SKM-1 treated with dmso at 0.1 percent for 144 hours (cell line): ENCODE measurements at regions not wholly inside any gene's neighbourhood (a gene's known extent, or its start where the extent isn't known, plus 50 kb on each side); places are given as distances from the start of the nearest gene placed in this dataset.

Experiments used
- DNase-seq: peaks from one replicate; lab custom pipeline; 2025; ENCODE audit not compliant: unreplicated experiment; lab: John Stamatoyannopoulos, UW

GRCh38 chr16:51085271-51085670, 65.8 kb downstream of the SALL1 start:
- DNase-seq = no peak

DNA sequence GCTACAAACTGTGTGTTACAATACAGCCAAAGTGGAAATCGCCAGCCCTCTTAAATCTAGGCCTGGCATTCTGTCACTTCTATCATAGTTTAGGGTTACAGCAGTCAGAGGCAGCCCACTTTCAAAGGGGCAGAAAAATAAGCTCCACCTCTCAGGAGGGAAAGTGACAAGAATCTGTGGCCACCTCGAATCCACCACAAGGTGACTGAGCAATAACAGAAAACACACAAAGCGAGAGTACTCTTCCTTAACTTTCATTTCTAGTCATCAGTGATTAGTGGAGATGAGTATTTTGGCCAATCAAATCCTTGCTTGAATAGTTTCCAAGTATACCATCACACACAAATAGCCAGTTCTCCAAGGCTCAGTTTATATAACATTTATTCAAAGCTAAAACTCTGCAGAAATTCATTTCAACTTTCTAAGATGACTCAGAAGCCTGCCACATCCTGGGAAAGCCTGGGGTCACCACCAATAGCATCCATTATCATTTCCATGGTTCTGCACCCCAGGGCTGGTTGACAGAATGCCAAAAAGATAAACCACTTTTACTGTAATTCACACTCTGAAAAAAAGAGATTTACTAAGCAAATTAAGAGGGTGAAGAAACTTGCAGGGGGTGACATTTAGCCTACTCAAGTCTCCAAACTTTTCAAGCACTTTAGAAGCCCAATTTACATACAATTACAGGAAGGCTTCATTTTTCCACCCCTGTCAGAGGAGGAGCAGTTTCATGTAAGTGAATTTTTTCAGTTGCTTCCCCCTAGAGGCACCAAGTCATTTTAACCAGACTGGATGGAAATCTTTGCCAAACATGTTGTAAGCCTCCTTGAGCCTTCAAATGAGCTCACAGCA, 66.8 kb downstream of the SALL1 start:
- no peak for DNase-seq

- DNase-seq = no peak
Measured at GRCh38 chr16:51072591-51072990, 78.5 kb downstream of the SALL1 start.

DNA sequence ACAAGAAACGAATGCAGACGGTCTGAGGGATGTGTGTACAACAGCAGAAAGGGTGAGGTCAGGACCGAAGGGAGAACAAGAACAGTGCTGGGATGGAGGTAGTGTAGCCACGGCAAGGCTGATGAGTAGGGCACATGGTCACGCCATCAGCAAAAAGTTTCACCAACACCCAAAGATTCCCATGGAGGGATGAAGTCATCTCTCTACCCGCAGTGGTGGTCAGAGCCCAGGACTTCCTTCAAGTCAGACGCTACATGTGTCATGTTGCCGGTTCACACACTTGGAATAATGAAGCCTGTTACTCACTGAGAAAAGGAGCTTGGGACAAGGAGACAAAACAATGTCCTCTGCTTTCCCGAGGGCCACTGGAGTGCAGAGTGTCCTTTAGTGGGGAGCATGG, 79.7 kb downstream of the SALL1 start:
- no peak for DNase-seq

- no peak for DNase-seq
Measured at GRCh38 chr16:51067352-51067751, 83.7 kb downstream of the SALL1 start.

DNA sequence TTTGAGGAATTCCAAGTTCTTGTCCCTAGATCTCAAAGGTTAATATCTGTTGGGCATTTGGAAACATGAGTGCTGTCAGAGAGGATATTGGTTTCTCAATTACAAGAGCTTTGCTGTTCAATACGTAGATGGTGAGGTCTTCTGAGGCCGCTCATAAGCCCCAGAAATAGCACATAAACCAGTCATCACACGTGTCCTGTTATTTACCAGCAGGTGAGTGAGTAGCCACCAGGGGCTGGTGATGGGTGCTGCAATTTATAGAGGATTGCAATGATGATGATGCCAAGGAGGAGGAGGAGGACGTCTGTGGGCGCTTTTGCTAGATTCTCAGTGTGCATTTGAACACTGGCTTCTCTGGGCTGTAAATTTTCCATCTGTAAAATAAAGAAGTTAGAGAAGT, 89.0 kb downstream of the SALL1 start:
- no peak for DNase-seq

- DNase-seq = no peak
Measured at GRCh38 chr16:51061328-51061727, 89.7 kb downstream of the SALL1 start.

DNA sequence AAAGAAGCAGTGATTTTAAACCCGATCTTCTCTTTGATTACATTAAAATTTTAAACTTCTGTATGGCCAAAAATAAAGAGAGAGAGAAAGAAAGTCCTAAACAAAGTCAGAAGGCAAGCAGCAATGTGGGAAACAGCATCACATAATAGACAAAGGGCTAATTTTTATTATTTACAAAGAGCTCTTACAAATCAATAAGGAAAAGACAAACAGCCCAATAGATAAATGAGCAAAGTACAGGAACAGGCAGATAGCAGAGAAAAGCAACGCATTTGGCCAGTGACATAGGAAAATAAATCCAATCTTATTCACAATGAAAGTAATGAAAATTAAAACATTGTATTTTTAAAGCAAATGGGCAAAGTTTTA, 93.1 kb downstream of the SALL1 start:
- DNase-seq = no peak

DNA sequence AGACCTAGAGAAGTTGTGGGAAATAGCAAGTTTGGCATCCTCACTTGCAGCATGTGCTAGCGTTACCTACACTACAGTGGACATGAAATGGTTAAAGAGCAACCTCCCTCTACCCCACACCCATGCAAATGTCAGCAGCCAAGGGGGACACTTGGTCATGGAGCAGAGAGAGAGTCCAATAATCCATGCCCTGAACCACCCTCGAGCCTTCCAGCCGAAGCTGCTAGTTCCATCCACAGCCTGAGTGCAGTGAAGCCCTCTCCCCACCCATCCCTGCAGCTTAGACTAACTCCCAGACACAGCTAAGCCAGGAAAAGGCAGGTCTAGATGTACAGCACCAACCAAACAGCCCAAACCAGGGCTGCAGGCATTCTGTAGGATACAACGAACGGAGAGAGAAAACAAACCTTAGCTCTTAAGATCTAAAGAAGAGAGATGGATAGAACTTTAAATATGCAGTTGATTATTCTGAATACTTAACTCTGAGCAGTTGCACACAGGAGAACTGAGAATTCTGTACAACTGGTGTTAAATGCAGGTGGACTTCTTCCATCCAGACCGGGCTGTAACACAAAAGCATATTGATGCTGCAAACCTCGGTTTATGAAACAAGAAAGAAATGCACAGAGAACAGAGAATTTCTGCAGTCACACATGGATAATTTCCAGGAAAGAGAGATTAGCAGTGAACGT, 93.8 kb downstream of the SALL1 start:
- no peak for DNase-seq

GRCh38 chr16:51056331-51056730, 94.7 kb downstream of the SALL1 start:
- no peak for DNase-seq

DNA sequence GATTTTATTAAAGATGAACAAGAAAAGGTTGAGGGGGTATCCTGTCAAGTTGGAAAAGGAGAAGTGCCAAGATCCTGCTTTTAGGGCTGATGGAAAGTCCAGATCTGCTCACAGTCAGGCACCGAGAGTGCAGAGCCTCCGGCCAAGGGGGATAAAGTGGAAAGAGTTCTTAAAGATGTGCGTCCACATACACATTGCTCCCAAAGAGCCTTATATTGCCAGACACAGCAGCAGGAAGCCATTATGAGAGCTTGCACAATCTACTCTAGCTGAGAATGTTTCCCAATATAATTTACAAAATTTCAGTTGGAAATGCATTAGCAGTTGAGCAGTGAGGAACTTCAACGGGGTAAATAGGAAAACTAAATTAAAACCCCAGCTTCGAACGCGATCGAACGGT, 95.6 kb downstream of the SALL1 start:
- peak; percentile 34 for DNase-seq

- no peak for DNase-seq
Measured at GRCh38 chr16:51053775-51054174, 97.3 kb downstream of the SALL1 start.

GRCh38 chr16:51051671-51052070, 99.4 kb downstream of the SALL1 start:
- DNase-seq = no peak

DNA sequence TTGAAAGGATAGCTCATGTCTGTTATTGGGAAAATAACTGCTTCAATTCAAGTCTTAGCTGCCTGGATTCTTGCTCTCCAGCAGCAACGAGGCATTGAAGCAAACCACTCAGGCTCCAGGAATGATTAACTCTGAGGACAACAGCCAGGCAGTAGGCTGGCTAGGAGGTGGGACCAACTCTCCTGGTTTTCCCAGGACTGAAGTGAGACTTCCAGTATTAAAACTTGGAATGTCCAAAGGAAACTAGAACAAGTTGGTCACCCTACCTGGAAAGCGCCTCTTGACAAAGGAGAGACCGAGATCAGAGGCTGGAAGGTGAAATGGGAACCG, 100.7 kb downstream of the SALL1 start:
- no peak for DNase-seq

DNA sequence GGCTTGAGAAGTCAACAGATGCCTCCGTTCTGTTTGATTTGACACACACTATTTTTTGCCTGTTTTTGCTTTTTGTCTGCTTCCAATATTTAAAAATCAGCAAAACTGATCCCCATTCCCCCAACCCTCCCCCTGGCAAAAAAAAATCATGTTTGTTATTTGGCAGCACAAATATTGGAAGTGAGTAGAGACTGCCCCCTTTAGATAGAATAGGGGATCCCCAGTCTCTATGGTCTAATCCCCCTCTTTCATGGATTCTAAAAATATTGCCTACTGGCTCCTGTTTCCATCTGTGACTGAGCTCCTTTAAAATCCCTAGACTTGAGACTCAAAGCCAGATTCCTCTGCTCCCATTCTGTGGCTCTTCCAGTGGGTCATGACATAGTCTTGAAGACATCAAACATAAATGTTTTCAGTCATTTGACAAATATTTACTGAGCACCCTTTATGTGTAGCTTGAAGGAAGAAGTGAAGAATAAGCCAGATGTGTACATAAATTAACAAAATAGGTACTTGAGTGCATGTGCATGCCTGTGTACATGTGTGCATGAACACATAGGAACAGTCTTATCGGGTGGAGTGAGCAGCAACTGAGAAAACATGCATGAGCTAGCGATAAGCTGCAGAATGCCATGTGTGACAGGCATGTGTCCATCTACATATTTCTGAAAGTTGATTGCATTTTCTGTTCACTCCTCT, 101.2 kb downstream of the SALL1 start:
- DNase-seq = no peak

GRCh38 chr16:51049276-51049675, 101.8 kb downstream of the SALL1 start:
- DNase-seq = no peak

DNA sequence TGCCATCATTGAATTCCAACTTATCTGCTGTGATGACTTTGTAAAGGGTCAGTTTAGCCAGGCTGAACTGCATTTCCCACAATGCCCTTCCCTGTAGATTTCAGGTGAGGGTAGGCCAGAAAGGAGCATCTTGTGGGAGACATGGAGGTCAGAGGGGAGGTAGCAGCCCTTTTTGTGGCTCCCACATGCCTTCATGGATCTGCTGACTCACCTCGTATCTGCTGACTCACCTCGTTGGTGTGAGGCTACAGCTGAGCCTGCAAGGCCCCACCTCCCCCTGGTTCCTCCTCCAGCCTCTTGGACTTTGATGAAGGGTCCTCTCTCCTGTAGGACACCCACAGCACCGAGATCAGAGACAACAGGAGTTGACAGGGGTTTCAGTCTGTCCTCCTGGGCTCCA, 102.5 kb downstream of the SALL1 start:
- DNase-seq = no peak

GRCh38 chr16:51045794-51046193, 105.3 kb downstream of the SALL1 start:
- no peak for DNase-seq

DNA sequence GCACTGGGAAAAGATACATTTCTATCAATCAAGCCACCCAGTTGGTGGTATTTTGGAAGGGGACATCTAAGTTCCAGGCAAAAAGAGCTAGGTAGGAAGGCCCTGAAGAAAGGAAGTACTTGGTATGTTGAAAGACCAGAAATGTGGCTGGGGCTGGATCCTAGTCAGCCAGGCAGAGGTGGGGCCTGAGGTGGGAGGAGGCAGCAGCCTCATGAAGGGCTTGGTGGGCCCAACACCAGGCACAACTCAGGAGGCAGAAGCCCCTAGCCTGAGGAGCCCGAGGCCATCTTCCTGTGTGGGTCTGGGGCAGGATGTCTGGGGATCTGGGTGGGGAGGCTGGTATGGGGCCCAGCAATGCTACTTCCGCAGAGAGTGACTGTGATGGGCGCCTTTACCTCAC, 105.9 kb downstream of the SALL1 start:
- DNase-seq = peak; percentile 20

GRCh38 chr16:51041546-51041945, 109.5 kb downstream of the SALL1 start:
- no peak for DNase-seq

DNA sequence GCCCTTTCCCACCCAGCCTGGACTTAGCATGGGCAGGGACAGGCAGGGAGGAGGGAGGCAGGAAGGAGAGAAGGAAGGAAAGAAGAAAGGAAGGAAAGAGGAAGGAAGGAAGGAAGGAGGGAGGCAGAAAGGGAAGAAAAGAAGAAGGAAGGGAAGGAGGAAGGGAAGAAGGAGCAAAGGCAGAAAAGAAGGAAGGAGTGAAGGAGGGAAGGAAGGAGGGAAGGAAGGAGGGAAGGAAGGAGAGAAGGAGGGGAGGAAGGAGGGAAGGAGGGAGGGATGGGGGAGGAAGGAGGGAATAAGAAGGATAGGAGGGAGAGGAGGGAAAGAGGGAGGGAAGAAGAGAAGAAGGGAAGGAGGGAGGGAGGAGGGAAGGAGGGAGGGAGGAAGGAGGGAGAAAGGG, 110.4 kb downstream of the SALL1 start:
- DNase-seq = no peak

- no peak for DNase-seq
Measured at GRCh38 chr16:51039638-51040331, 111.3 kb downstream of the SALL1 start.
